Epithelial cell of proximal tubule (primary cell): ENCODE measurements at regions not wholly inside any gene's neighbourhood (a gene's known extent, or its start where the extent isn't known, plus 50 kb on each side); places are given as distances from the start of the nearest gene placed in this dataset.
"Not testable (repeated sequence)": the region's sequence is repeated elsewhere in the genome, so short reads cannot be mapped to it uniquely, and the experiment has no call there.

Experiments
- DNase-seq: peaks from one replicate; pipeline ENCODE4 v3.0.0-alpha.2; 2011; ENCODE audit warnings: low read depth
- H3K4me3 ChIP-seq: 2 replicates; pipeline ENCODE4 v1.5.1; 2011; ENCODE audit warnings: low read depth, mild to moderate bottlenecking, low read length
- TF ChIP-seq, protein P1 (sequence below): conservative IDR thresholded peaks from 2 replicates; pipeline ENCODE4 v1.5.1; 2012; ENCODE audit warnings: low read depth, mild to moderate bottlenecking, low read length

DNA sequence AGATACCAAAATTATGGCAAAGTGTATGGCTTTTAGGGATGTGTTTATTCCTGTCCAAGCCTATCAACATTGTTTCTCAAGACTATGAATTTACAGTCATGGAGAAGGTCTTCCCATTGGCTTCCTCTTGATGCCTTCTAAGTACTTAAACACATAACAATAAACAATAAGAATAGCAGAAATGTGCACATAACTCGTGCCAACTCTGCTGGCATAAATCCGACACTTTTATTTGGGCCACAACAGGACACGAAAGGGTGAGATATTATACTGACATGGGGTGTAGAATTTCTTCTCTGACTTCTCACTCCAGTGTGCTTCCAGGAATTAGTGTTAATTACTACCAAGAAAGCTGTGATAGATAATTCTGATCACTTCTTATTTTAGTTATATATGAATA, 695.9 kb upstream of the SLC35B3 start:
- DNase-seq = no peak
- H3K4me3 ChIP-seq = no peak overlapping the region
- TF ChIP-seq, protein P1, sequence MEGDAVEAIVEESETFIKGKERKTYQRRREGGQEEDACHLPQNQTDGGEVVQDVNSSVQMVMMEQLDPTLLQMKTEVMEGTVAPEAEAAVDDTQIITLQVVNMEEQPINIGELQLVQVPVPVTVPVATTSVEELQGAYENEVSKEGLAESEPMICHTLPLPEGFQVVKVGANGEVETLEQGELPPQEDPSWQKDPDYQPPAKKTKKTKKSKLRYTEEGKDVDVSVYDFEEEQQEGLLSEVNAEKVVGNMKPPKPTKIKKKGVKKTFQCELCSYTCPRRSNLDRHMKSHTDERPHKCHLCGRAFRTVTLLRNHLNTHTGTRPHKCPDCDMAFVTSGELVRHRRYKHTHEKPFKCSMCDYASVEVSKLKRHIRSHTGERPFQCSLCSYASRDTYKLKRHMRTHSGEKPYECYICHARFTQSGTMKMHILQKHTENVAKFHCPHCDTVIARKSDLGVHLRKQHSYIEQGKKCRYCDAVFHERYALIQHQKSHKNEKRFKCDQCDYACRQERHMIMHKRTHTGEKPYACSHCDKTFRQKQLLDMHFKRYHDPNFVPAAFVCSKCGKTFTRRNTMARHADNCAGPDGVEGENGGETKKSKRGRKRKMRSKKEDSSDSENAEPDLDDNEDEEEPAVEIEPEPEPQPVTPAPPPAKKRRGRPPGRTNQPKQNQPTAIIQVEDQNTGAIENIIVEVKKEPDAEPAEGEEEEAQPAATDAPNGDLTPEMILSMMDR = no peak

DNA sequence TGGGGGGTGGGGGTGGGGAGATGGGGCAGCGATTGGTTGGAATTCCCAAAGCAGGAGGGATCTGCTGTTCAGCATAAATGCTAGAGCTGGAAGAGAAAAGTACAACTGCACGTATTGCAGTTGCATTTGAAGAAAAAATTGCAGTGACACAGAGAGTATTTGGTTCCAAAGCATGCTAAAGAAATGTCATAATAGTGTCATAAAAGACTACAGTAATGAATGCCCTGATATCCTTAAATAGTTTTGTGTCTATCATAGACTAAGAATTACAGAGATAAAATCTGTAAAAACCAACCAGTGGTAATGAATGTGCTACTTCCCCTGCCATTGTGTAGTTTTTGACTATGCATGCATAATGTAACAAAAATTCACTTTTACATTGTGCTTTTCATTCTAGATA, 693.6 kb upstream of the SLC35B3 start:
- no peak overlapping the region for H3K4me3 ChIP-seq
- TF ChIP-seq, protein P1 = no peak
- no peak for DNase-seq

DNA sequence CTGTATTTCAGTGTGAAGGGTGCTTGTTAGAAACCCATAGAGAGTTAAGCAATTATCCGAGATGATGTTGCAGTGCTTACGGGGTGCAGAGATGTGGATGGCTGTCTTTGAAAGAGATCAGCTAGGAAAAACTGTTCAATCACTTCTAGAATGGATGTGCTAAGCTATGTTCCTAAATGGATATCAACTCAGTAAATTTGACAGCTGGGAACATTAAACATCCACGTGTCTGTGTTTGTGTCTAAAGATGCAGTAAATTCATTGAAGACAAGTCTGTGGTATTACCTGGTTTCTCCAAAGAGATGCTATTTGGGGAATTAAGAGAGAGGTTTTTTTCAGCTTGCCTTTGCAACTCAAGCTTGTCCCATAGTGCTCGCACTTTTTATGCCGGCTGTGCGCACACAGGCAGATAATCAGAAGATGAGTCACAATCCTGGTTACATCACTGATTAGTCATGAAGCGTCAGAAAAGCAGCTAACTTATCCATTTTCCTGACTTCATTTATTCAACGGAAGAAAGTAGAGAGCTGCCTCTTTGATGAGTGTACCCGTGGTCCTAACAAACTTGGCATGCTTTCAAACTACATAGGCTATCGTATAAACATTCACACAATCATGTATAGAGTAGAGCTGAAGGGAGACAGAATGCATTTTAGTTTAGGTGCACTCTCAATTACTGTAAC, 691.7 kb upstream of the SLC35B3 start:
- TF ChIP-seq, protein P1 = no peak
- DNase-seq = no peak
- no peak overlapping the region for H3K4me3 ChIP-seq

DNA sequence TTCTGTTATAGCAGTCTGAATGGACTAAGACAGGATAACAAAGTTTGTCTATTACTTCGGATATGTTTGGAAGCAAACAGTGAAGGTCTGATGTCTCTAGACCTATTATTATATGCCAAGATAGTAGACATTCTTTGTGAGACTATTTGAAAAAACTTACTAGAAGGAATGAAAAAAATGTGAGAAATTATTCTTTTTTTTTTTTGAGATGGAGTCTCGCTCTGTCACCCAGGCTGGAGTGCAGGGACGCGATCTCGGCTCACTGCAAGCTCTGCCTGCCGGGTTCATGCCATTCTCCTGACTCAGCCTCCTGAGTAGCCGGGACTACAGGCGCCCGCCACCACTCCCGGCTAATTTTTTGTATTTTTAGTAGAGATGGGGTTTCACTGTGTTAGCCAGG, 690.7 kb upstream of the SLC35B3 start:
- not testable (repeated sequence) for DNase-seq, H3K4me3 ChIP-seq

DNA sequence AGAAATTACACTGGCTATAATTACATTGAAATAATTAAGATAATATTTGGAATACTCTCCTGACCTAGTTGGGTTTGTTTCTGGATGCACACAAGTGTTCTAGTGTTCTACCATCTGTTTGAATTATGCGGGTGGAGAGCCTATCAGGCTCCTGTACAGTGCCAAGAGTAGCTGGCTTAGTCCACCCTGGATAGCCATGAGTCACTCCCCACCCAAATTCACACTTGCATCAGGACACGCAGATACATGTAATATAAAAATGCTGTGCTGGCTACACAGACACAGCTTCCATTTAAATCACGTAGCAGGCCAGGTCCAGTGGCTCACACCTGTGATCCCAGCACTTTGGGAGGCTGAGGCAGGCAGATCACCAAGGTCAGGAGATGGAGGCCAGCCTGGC, 686.2 kb upstream of the SLC35B3 start:
- no peak overlapping the region for H3K4me3 ChIP-seq
- DNase-seq = no peak
- TF ChIP-seq, protein P1 = no peak

DNA sequence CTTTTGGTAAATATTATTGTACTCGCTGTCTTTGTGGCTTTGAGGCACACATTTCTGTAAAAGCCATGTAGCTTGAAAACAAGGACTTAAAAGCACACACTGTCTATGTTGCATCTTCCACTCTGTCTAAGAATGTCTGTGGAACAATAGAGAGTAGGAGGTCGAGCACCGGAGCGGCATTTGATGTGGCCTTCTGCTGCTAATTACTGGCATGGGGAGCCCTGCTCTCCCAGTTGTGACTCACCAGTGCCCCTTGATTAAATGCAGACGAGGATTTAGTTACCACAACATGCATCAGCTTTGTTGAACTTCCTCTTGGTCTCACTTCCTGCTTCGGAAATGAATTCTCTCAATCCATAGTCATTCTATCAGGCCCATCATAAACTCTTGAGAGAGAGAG, 680.7 kb upstream of the SLC35B3 start:
- TF ChIP-seq, protein P1 = no peak
- no peak for DNase-seq
- H3K4me3 ChIP-seq = no peak overlapping the region

DNA sequence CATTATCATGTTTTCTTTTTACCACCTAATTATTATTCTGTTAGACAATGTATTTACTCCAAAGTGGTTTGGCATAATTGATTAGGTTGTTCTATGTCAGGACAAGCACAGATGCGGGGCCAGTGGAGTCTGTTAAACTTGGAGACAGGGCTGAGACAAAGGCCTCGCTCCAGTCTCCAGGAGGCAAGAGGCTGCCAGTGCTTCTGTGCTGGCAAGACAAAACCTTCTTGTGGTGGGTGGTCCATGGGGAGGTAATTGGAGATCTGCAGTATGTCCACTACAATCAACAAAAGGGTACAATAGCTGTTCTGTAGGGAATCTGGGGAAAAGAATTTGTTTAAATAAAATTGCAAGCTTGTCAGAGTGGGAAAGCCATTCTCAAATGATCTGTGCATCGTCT, 677.2 kb upstream of the SLC35B3 start:
- no peak for DNase-seq
- TF ChIP-seq, protein P1 = no peak
- no peak overlapping the region for H3K4me3 ChIP-seq
